ENCODE measurements at regions not wholly inside any gene's neighbourhood (a gene's known extent, or its start where the extent isn't known, plus 50 kb on each side); places are given as distances from the start of the nearest gene placed in this dataset.
"Not testable (repeated sequence)": the region's sequence is repeated elsewhere in the genome, so short reads cannot be mapped to it uniquely, and the experiment has no call there.

GRCh38 chrX:140065961-140066662 is 100.8 kb upstream of the CXorf66 start:
- DNase-seq (ENCODE audit: low spot score) = no peak

- DNase-seq (ENCODE audit: low spot score) = no peak
These were observed 99.7 kb upstream of the CXorf66 start for GRCh38 chrX:140064993-140065392.

- DNase-seq (ENCODE audit: low spot score) = peak; percentile 66
These were observed 91.7 kb upstream of the CXorf66 start for GRCh38 chrX:140057001-140057411.

- DNase-seq (ENCODE audit: low spot score) = no peak
These were observed 88.5 kb upstream of the CXorf66 start for GRCh38 chrX:140053846-140054245.

GRCh38 chrX:140050906-140051305 is 85.6 kb upstream of the CXorf66 start:
- peak; percentile 6 for DNase-seq (ENCODE audit: low spot score)

GRCh38 chrX:140040386-140040785 is 75.1 kb upstream of the CXorf66 start:
- DNase-seq (ENCODE audit: low spot score) = no peak

- no peak for DNase-seq (ENCODE audit: low spot score)
These were observed 73.5 kb upstream of the CXorf66 start for GRCh38 chrX:140038842-140039241.

GRCh38 chrX:140034916-140035315 is 69.6 kb upstream of the CXorf66 start:
- DNase-seq (ENCODE audit: low spot score) = peak; percentile 11

- no peak for DNase-seq (ENCODE audit: low spot score)
These were observed 57.2 kb upstream of the CXorf66 start for GRCh38 chrX:140022482-140022881.

GRCh38 chrX:140019134-140019533 is 53.8 kb upstream of the CXorf66 start:
- DNase-seq (ENCODE audit: low spot score) = not testable (repeated sequence)

All from GM03348 (cell line).